K562 (cell line): ENCODE measurements at regions not wholly inside any gene's neighbourhood (a gene's known extent, or its start where the extent isn't known, plus 50 kb on each side); places are given as distances from the start of the nearest gene placed in this dataset.

ENCODE experiments used
- KAT7 ChIP-seq: sonication (generic); formaldehyde crosslinking; IDR thresholded peaks from 2 replicates; pipeline ENCODE4 v1.8.0; 2022; ENCODE audit warnings: missing genetic modification reagents, mild to moderate bottlenecking, borderline replicate concordance
- TF ChIP-seq, protein P1 (sequence below), 2 experiments: fragments of 450-650 bp in 1 of 2; sonication (generic) in 1 of 2; formaldehyde crosslinking in 1 of 2; IDR thresholded peaks; 2 replicates each; pipeline versions ENCODE4 v1.7.1 to v1.9.0; 2016 to 2022; ENCODE audit warnings: inconsistent platforms in 1 of 2, mild to moderate bottlenecking in 1 of 2, missing genetic modification reagents in 1 of 2

DNA sequence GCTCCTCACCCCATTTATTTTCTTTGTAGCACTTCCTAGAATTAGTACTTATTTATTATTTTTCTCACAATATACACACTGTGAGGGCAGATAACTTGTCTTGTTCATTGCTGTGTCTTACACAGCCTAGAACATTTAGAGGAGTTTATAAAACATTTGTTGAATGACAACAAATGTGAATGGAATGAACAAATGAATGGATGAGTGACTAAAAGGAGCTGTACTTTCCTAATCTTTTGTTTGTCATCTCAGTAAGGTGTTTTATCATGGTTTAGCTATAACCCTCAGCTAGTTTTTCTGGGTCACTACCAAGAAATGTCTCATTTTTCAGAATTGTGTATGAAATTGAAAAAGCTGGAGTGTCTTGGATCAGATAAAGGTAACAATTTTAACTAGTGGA lies 239.3 kb upstream of the KCNK2 start (continued):
- TF ChIP-seq, protein P1, sequence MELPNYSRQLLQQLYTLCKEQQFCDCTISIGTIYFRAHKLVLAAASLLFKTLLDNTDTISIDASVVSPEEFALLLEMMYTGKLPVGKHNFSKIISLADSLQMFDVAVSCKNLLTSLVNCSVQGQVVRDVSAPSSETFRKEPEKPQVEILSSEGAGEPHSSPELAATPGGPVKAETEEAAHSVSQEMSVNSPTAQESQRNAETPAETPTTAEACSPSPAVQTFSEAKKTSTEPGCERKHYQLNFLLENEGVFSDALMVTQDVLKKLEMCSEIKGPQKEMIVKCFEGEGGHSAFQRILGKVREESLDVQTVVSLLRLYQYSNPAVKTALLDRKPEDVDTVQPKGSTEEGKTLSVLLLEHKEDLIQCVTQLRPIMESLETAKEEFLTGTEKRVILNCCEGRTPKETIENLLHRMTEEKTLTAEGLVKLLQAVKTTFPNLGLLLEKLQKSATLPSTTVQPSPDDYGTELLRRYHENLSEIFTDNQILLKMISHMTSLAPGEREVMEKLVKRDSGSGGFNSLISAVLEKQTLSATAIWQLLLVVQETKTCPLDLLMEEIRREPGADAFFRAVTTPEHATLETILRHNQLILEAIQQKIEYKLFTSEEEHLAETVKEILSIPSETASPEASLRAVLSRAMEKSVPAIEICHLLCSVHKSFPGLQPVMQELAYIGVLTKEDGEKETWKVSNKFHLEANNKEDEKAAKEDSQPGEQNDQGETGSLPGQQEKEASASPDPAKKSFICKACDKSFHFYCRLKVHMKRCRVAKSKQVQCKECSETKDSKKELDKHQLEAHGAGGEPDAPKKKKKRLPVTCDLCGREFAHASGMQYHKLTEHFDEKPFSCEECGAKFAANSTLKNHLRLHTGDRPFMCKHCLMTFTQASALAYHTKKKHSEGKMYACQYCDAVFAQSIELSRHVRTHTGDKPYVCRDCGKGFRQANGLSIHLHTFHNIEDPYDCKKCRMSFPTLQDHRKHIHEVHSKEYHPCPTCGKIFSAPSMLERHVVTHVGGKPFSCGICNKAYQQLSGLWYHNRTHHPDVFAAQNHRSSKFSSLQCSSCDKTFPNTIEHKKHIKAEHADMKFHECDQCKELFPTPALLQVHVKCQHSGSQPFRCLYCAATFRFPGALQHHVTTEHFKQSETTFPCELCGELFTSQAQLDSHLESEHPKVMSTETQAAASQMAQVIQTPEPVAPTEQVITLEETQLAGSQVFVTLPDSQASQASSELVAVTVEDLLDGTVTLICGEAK (IDR thresholded peaks at IDR 0.05) = no peak
- TF ChIP-seq, protein P1 (CRISPR knock-in tag; IDR thresholded peaks at IDR 0.05) = no peak
- TF ChIP-seq KAT7 (CRISPR knock-in tag) = no peak
- TF ChIP-seq, all 486 proteins: peak for 0
